HG02588 (cell line): ENCODE measurements at regions not wholly inside any gene's neighbourhood (a gene's known extent, or its start where the extent isn't known, plus 50 kb on each side); places are given as distances from the start of the nearest gene placed in this dataset.
A peak's percentile ranks its signal among the peaks of the same experiment; 100 is the strongest.

Experiments used
- ATAC-seq: cut with Tn5 transposase; IDR thresholded peaks from one replicate; pipeline ENCODE4 v1.9.1; 2021; ENCODE audit warnings: mild to moderate bottlenecking, moderate library complexity; ENCODE audit not compliant: unreplicated experiment

- peak; percentile 97 for ATAC-seq
Observed at GRCh38 chr6:163667372-163668060, 253.0 kb downstream of the QKI start.

GRCh38 chr6:163665464-163665863 lies 250.9 kb downstream of the QKI start:
- no peak for ATAC-seq

- no peak for ATAC-seq
Observed at GRCh38 chr6:163663575-163663974, 249.1 kb downstream of the QKI start.

GRCh38 chr6:163662604-163663225 lies 248.2 kb downstream of the QKI start:
- no peak for ATAC-seq

GRCh38 chr6:163661272-163661671 lies 246.8 kb downstream of the QKI start:
- peak; percentile 82 for ATAC-seq

GRCh38 chr6:163659803-163660202 lies 245.3 kb downstream of the QKI start:
- ATAC-seq: no peak

- no peak for ATAC-seq
Observed at GRCh38 chr6:163655217-163656121, 241.0 kb downstream of the QKI start.

GRCh38 chr6:163651915-163652668 lies 237.6 kb downstream of the QKI start:
- ATAC-seq: no peak

- ATAC-seq: no peak
Observed at GRCh38 chr6:163651426-163651825, 236.9 kb downstream of the QKI start.

- no peak for ATAC-seq
Observed at GRCh38 chr6:163648868-163649267, 234.3 kb downstream of the QKI start.

GRCh38 chr6:163647624-163648023 lies 233.1 kb downstream of the QKI start:
- no peak for ATAC-seq

- ATAC-seq: no peak
Observed at GRCh38 chr6:163646866-163647265, 232.3 kb downstream of the QKI start.

- ATAC-seq: no peak
Observed at GRCh38 chr6:163646133-163646532, 231.6 kb downstream of the QKI start.

GRCh38 chr6:163645560-163645959 lies 231.0 kb downstream of the QKI start:
- no peak for ATAC-seq

GRCh38 chr6:163643866-163644265 lies 229.3 kb downstream of the QKI start:
- no peak for ATAC-seq

GRCh38 chr6:163641706-163642105 lies 227.2 kb downstream of the QKI start:
- ATAC-seq: no peak

- no peak for ATAC-seq
Observed at GRCh38 chr6:163640641-163641040, 226.1 kb downstream of the QKI start.

- peak; percentile 94 for ATAC-seq
Observed at GRCh38 chr6:163637524-163637923, 223.0 kb downstream of the QKI start.

- no peak for ATAC-seq
Observed at GRCh38 chr6:163635731-163636364, 221.3 kb downstream of the QKI start.

- ATAC-seq: no peak
Observed at GRCh38 chr6:163635315-163635714, 220.8 kb downstream of the QKI start.
